ENCODE measurements at regions not wholly inside any gene's neighbourhood (a gene's known extent, or its start where the extent isn't known, plus 50 kb on each side); places are given as distances from the start of the nearest gene placed in this dataset.

DNA sequence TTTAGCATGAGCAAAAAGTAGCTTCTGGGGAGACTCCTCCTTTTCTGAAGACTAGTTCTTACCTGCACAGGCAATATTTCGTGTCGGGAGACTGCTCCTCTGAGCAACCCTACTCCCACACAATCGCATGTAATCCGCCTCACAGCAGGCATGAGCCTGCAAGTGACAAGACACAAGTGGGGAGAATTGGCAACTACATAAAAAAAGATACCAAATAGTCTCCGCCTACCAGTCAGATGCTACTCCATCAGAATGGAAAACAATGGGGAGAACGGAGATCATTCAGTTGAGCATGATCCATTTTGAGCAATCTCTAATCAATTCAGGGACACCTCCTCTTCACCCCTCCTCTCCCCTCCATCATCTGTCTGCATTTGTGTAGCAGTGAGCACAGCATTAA, 321.0 kb downstream of the COG6 start:
- H3K36me3 Mint-ChIP-seq (ENCODE audit: insufficient read depth, unreplicated experiment), result no peaks in the 10 kb centered on the region
- no peaks in the 10 kb centered on the region for H3K27me3 Mint-ChIP-seq (ENCODE audit: unreplicated experiment)
- H3K4me1 Mint-ChIP-seq (ENCODE audit: low read depth, unreplicated experiment), result no peaks in the 10 kb centered on the region
- no peak for TF ChIP-seq CTCF (IDR thresholded peaks at IDR 0.05; ENCODE audit: unreplicated experiment)
- no peak overlapping the region for H3K27ac Mint-ChIP-seq (ENCODE audit: unreplicated experiment)
- H3K4me3 Mint-ChIP-seq (ENCODE audit: low read depth, unreplicated experiment), result no peak overlapping the region
- intact Hi-C loops (cut with micrococcal nuclease; ENCODE audit: unreplicated experiment), result no loop called here
- CTCF ChIA-PET, result no interaction called here
- DNase-seq, result no peak
- H3K9me3 Mint-ChIP-seq (ENCODE audit: low read depth, unreplicated experiment), result no peaks in the 10 kb centered on the region
- BruUV-seq (replicated peaks), result no TSS peak

- DNase-seq, result no peak
- no peaks in the 10 kb centered on the region for H3K4me1 Mint-ChIP-seq (ENCODE audit: low read depth, unreplicated experiment)
- TF ChIP-seq CTCF (IDR thresholded peaks at IDR 0.05; ENCODE audit: unreplicated experiment), result no peak
- BruUV-seq (replicated peaks), result no TSS peak
- intact Hi-C loops (cut with micrococcal nuclease; ENCODE audit: unreplicated experiment), result no loop called here
- H3K27me3 Mint-ChIP-seq (ENCODE audit: unreplicated experiment), result no peaks in the 10 kb centered on the region
- H3K9me3 Mint-ChIP-seq (ENCODE audit: low read depth, unreplicated experiment), result no peaks in the 10 kb centered on the region
- H3K27ac Mint-ChIP-seq (ENCODE audit: unreplicated experiment), result no peak overlapping the region
- H3K4me3 Mint-ChIP-seq (ENCODE audit: low read depth, unreplicated experiment), result no peak overlapping the region
- CTCF ChIA-PET, result interaction anchor here (0.6 kb wide), 1 partner anchor 30 kb away, joined by 3 read pairs; no protein-coding TSS in a partner anchor
- H3K36me3 Mint-ChIP-seq (ENCODE audit: insufficient read depth, unreplicated experiment), result no peaks in the 10 kb centered on the region
Measured at GRCh38 chr13:39981056-39981455, 325.6 kb downstream of the COG6 start.

DNA sequence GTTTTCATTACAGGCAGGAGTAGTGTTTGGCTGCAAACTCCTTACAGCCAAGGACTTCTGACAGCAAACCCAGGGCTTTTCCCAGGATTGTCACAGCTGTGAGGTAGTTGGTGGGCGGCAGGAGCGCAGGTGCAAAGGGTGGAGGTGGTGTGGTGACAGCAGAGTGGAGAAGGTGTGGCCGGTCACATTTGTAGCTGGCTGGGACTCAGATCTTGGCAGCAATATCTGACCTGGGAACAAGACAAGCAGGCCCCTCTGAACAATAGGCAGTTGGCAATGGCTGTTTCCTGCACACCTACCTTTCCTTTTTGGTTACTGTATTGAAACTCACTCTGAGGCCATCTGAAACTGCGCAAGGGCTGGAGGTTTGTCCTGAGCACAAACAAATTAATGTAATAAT, 327.3 kb downstream of the COG6 start:
- no peak overlapping the region for H3K4me3 Mint-ChIP-seq (ENCODE audit: low read depth, unreplicated experiment)

GRCh38 chr13:39985071-39985470, 329.6 kb downstream of the COG6 start:
- CTCF ChIA-PET, result no interaction called here
- intact Hi-C loops (cut with micrococcal nuclease; ENCODE audit: unreplicated experiment), result no loop called here
- no TSS peak for BruUV-seq (replicated peaks)

More for the DNA sequence above, 327.3 kb downstream of the COG6 start:
- DNase-seq, result no peak
- no TSS peak for BruUV-seq (replicated peaks)
- no peaks in the 10 kb centered on the region for H3K27me3 Mint-ChIP-seq (ENCODE audit: unreplicated experiment)
- intact Hi-C loops (cut with micrococcal nuclease; ENCODE audit: unreplicated experiment), result no loop called here
- H3K27ac Mint-ChIP-seq (ENCODE audit: unreplicated experiment), result no peak overlapping the region
- no peaks in the 10 kb centered on the region for H3K9me3 Mint-ChIP-seq (ENCODE audit: low read depth, unreplicated experiment)
- CTCF ChIA-PET, result no interaction called here
- H3K36me3 Mint-ChIP-seq (ENCODE audit: insufficient read depth, unreplicated experiment), result no peaks in the 10 kb centered on the region
- no peaks in the 10 kb centered on the region for H3K4me1 Mint-ChIP-seq (ENCODE audit: low read depth, unreplicated experiment)
- no peak for TF ChIP-seq CTCF (IDR thresholded peaks at IDR 0.05; ENCODE audit: unreplicated experiment)

More at GRCh38 chr13:39985071-39985470, 329.6 kb downstream of the COG6 start:
- DNase-seq, result no peak
- no peaks in the 10 kb centered on the region for H3K9me3 Mint-ChIP-seq (ENCODE audit: low read depth, unreplicated experiment)
- no peaks in the 10 kb centered on the region for H3K4me1 Mint-ChIP-seq (ENCODE audit: low read depth, unreplicated experiment)
- no peaks in the 10 kb centered on the region for H3K36me3 Mint-ChIP-seq (ENCODE audit: insufficient read depth, unreplicated experiment)
- H3K27me3 Mint-ChIP-seq (ENCODE audit: unreplicated experiment), result no peaks in the 10 kb centered on the region
- H3K4me3 Mint-ChIP-seq (ENCODE audit: low read depth, unreplicated experiment), result no peak overlapping the region
- no peak overlapping the region for H3K27ac Mint-ChIP-seq (ENCODE audit: unreplicated experiment)
- TF ChIP-seq CTCF (IDR thresholded peaks at IDR 0.05; ENCODE audit: unreplicated experiment), result no peak

Measured in Calu3 (cell line).